Fibroblast of lung (primary cell): ENCODE measurements at regions not wholly inside any gene's neighbourhood (a gene's known extent, or its start where the extent isn't known, plus 50 kb on each side); places are given as distances from the start of the nearest gene placed in this dataset.

Experiments used
- DNase-seq, 2 donors: peaks; one replicate each; pipeline versions ENCODE4 v3.0.0 to v3.0.0-alpha.2; 2010; ENCODE audit warnings: low read depth in 2 of 2
- H2AFZ ChIP-seq: 2 replicates; pipeline ENCODE4 v1.5.1; 2012; ENCODE audit warnings: low read length, control low read depth, inconsistent platforms
- H3K27ac ChIP-seq: 2 replicates; pipeline ENCODE4 v1.5.1; 2011; ENCODE audit warnings: low read length, control low read depth; ENCODE audit not compliant: insufficient read depth
- H3K27me3 ChIP-seq: 2 replicates; pipeline ENCODE4 v1.5.1; 2011; ENCODE audit warnings: mild to moderate bottlenecking, low read length; ENCODE audit not compliant: control insufficient read depth, insufficient read depth
- H3K36me3 ChIP-seq: 2 replicates; pipeline ENCODE4 v1.5.1; 2011; ENCODE audit warnings: low read length; ENCODE audit not compliant: control insufficient read depth, insufficient read depth
- H3K4me1 ChIP-seq: 2 replicates; pipeline ENCODE4 v1.5.1; 2011; ENCODE audit warnings: low read length; ENCODE audit not compliant: control insufficient read depth, insufficient read depth; ENCODE audit errors: extremely low read depth
- H3K4me2 ChIP-seq: 2 replicates; pipeline ENCODE4 v1.5.1; 2011; ENCODE audit warnings: low read length, control low read depth; ENCODE audit not compliant: insufficient read depth; ENCODE audit errors: extremely low read depth
- H3K4me3 ChIP-seq, 4 experiments: fragments of 200-600 bp in 1 of 4; sonication (generic) in 1 of 4; replicated peaks in 1 of 4; 2 replicates each; pipeline ENCODE4 v1.5.1; 2011 to 2016; ENCODE audit warnings: low read length in 4 of 4, low read depth in 3 of 4, mild to moderate bottlenecking in 3 of 4, control low read depth in 2 of 4, inconsistent platforms in 1 of 4, mixed read lengths in 1 of 4; ENCODE audit not compliant: insufficient read depth in 1 of 4; ENCODE audit errors: control extremely low read depth in 1 of 4
- H3K79me2 ChIP-seq: 2 replicates; pipeline ENCODE4 v1.5.1; 2012; ENCODE audit warnings: mild to moderate bottlenecking, low read length, inconsistent platforms; ENCODE audit not compliant: control insufficient read depth, insufficient read depth
- H3K9ac ChIP-seq: 2 replicates; pipeline ENCODE4 v1.5.1; 2011; ENCODE audit warnings: mild to moderate bottlenecking, low read length, control low read depth; ENCODE audit not compliant: insufficient read depth
- H3K9me3 ChIP-seq: 2 replicates; pipeline ENCODE4 v1.5.1; 2012; ENCODE audit warnings: low read depth, low read length; ENCODE audit not compliant: control insufficient read depth, insufficient read depth
- H4K20me1 ChIP-seq: 2 replicates; pipeline ENCODE4 v1.5.1; 2011; ENCODE audit warnings: low read length; ENCODE audit not compliant: control insufficient read depth, insufficient read depth; ENCODE audit errors: extremely low read depth
- EZH2 ChIP-seq: IDR thresholded peaks from 2 replicates; pipeline ENCODE4 v1.5.1; 2012; ENCODE audit warnings: low read length, control low read depth, mild to moderate bottlenecking; ENCODE audit errors: missing control alignments
- TF ChIP-seq, protein P1 (sequence below), 2 donors: IDR thresholded peaks in 1 of 2; conservative IDR thresholded peaks in 1 of 2; 1 replicate in 1 of 2; 2 replicates in 1 of 2; pipeline ENCODE4 v1.5.1; 2011 to 2012; ENCODE audit warnings: low read length in 2 of 2, control low read depth in 1 of 2, inconsistent platforms in 1 of 2, low read depth in 1 of 2, mild to moderate bottlenecking in 1 of 2

DNA sequence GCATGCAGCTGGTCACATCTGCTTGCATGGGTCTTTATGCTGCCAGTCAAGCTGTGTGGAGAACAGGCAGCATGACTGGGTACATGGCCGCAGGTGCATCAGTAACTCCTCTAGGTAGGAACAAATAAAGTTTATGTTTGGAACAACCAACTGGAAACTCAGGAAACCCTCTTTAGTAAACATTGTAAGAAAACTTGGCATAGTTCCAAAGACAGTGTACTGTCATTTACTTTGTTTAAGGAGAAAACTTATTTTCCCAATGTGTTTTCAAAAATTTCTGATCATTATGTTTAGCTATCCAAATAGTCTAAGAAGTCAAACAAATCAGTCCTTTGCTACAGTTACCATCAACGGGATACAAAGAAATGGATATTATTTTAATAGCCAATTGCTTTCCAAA is 386.0 kb downstream of the CHSY3 start:
- TF ChIP-seq, protein P1, sequence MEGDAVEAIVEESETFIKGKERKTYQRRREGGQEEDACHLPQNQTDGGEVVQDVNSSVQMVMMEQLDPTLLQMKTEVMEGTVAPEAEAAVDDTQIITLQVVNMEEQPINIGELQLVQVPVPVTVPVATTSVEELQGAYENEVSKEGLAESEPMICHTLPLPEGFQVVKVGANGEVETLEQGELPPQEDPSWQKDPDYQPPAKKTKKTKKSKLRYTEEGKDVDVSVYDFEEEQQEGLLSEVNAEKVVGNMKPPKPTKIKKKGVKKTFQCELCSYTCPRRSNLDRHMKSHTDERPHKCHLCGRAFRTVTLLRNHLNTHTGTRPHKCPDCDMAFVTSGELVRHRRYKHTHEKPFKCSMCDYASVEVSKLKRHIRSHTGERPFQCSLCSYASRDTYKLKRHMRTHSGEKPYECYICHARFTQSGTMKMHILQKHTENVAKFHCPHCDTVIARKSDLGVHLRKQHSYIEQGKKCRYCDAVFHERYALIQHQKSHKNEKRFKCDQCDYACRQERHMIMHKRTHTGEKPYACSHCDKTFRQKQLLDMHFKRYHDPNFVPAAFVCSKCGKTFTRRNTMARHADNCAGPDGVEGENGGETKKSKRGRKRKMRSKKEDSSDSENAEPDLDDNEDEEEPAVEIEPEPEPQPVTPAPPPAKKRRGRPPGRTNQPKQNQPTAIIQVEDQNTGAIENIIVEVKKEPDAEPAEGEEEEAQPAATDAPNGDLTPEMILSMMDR (conservative IDR thresholded peaks at IDR 0.05 in 1 of 2, IDR thresholded peaks at IDR 0.05 in 1 of 2; ENCODE audit: low read depth in 1 of 2, low read length in 2 of 2), result no peak
- H4K20me1 ChIP-seq, result no peaks in the 10 kb centered on the region
- no peaks in the 10 kb centered on the region for H3K27me3 ChIP-seq
- DNase-seq, result peak in 1 of 2 donors; percentile 0
- H2AFZ ChIP-seq, result no peak overlapping the region
- H3K4me1 ChIP-seq, result no peaks in the 10 kb centered on the region
- no peak overlapping the region for H3K27ac ChIP-seq
- H3K4me2 ChIP-seq, result no peak overlapping the region
- no peak overlapping the region for H3K4me3 ChIP-seq
- H3K79me2 ChIP-seq, result no peaks in the 10 kb centered on the region
- no peaks in the 10 kb centered on the region for H3K9me3 ChIP-seq
- H3K9ac ChIP-seq, result no peak overlapping the region
- H3K36me3 ChIP-seq, result no peaks in the 10 kb centered on the region

DNA sequence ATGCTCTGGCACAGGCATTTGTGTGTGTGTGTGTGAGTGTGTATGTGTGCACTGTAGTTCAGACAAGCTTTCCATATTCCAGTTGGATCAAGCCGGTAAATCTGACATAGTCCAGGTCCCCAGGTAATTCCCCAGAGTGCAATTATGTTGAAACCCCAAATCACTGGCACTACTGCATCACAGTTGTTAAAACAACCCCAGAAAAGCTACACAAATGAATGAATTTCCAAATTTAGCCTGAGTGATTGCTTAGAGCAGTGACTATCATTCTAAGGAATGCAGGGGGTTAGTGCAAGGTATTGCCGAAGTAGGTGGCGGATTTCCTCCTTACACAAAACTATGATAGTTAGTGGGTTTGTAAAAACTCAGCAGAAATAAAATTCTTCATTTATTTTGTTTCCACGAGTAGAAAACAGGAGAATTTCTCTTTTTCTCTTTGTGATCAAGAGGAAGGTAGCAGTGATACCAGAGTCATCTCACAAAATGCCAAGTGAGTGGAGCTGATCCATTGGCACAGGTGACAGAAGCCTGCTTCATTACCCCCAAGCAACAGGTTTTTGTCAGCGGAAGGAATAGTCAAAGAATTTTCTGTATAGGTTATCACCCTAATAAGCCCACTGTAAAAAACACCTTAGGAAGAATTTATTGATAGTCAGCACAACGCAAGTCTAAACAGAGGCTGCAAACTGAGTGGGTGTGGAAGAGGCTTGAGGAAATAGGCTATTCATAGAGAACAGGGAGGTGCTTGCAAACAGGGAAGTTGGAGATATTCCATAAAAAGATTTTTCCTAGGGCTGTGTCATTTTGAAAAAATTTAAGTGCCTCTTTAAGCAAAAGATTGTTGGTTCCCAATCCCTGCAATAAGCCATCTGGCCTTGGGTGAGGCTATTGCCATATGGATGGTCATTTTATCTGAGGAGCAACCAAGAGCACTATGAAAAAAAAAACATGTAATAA is 385.1 kb downstream of the CHSY3 start:
- TF ChIP-seq EZH2, result no peak
- TF ChIP-seq, protein P1 (conservative IDR thresholded peaks at IDR 0.05 in 1 of 2, IDR thresholded peaks at IDR 0.05 in 1 of 2; ENCODE audit: low read depth in 1 of 2, low read length in 2 of 2), result no peak
- Histone ChIP-seq H4K20me1 (no peaks in the 10 kb centered on the region), H2AFZ (no peak overlapping the region), H3K9ac (no peak overlapping the region), H3K27me3 (no peaks in the 10 kb centered on the region), H3K79me2 (no peaks in the 10 kb centered on the region), H3K27ac (no peak overlapping the region), H3K4me2 (no peak overlapping the region), H3K4me1 (no peaks in the 10 kb centered on the region), H3K4me3 (no peak overlapping the region), H3K36me3 (no peaks in the 10 kb centered on the region), H3K9me3 (no peaks in the 10 kb centered on the region)
- peak in 1 of 2 donors; percentile 70 for DNase-seq

DNA sequence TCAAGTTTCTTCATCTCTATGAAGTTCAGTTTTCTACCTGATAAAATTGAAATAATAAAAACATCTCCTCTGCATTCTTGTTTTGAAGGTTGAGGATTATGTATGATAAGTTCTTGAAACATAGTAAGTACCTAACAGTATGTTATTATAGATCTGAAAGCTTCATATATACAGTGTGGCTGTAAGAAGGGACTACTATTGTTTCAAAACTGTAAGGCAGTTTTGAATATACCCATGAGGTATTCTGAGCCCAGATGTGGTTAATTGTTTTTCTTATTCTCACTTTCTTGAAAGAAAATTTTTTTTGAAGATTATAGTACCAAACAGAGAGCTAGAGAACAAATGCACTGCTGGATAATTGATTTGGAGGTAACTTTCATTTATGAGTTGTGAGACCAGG is 383.2 kb downstream of the CHSY3 start:
- H3K4me1 ChIP-seq, result no peaks in the 10 kb centered on the region
- H3K9me3 ChIP-seq, result no peaks in the 10 kb centered on the region
- no peak overlapping the region for H2AFZ ChIP-seq
- no peak overlapping the region for H3K27ac ChIP-seq
- H3K4me2 ChIP-seq, result no peak overlapping the region
- H3K79me2 ChIP-seq, result no peaks in the 10 kb centered on the region
- DNase-seq, result no peak
- no peak overlapping the region for H3K9ac ChIP-seq
- H3K36me3 ChIP-seq, result no peaks in the 10 kb centered on the region
- H3K27me3 ChIP-seq, result no peaks in the 10 kb centered on the region
- no peaks in the 10 kb centered on the region for H4K20me1 ChIP-seq
- no peak overlapping the region for H3K4me3 ChIP-seq
- TF ChIP-seq, protein P1 (conservative IDR thresholded peaks at IDR 0.05 in 1 of 2, IDR thresholded peaks at IDR 0.05 in 1 of 2; ENCODE audit: low read depth in 1 of 2, low read length in 2 of 2), result no peak
